Endodermal cell (in vitro differentiated cells): ENCODE measurements at regions not wholly inside any gene's neighbourhood (a gene's known extent, or its start where the extent isn't known, plus 50 kb on each side); places are given as distances from the start of the nearest gene placed in this dataset.

Experiments used
- DNase-seq: peaks from one replicate; pipeline ENCODE4 v3.0.0-alpha.2; 2017
- H3K27ac ChIP-seq: 2 replicates; pipeline ENCODE4 v1.5.1; 2013; ENCODE audit warnings: mild to moderate bottlenecking, low read depth, low read length, moderate library complexity
- H3K27me3 ChIP-seq: 2 replicates; pipeline ENCODE4 v1.6.1; 2013; ENCODE audit warnings: mild to moderate bottlenecking, low read length, moderate library complexity; ENCODE audit not compliant: insufficient read depth, control insufficient read depth, poor library complexity, severe bottlenecking
- H3K36me3 ChIP-seq: 2 replicates; pipeline ENCODE4 v1.7.0; 2013; ENCODE audit warnings: mild to moderate bottlenecking, low read length, moderate library complexity; ENCODE audit not compliant: control insufficient read depth, insufficient read depth
- H3K4me1 ChIP-seq: one replicate; pipeline ENCODE4 v1.7.0; 2013; ENCODE audit warnings: low read length; ENCODE audit not compliant: control insufficient read depth, insufficient read depth
- H3K4me3 ChIP-seq: 2 replicates; pipeline ENCODE4 v1.5.1; 2013; ENCODE audit warnings: mild to moderate bottlenecking, low read length, moderate library complexity
- H3K9ac ChIP-seq: 2 replicates; pipeline ENCODE4 v1.6.1; 2013; ENCODE audit warnings: mild to moderate bottlenecking, low read length, moderate library complexity; ENCODE audit not compliant: poor library complexity, severe bottlenecking; ENCODE audit errors: extremely low read depth
- H3K9me3 ChIP-seq: 2 replicates; pipeline ENCODE4 v1.6.1; 2013; ENCODE audit warnings: mild to moderate bottlenecking, low read length, moderate library complexity; ENCODE audit not compliant: control insufficient read depth
- H3K27ac Mint-ChIP-seq: 2 replicates; pipeline ENCODE4 v1.8.0; 2020; ENCODE audit warnings: mixed read lengths
- H3K27me3 Mint-ChIP-seq: 2 replicates; pipeline ENCODE4 v1.8.0; 2021; ENCODE audit warnings: mild to moderate bottlenecking, mixed read lengths; ENCODE audit not compliant: insufficient read depth
- H3K36me3 Mint-ChIP-seq: 2 replicates; pipeline ENCODE4 v1.8.0; 2020; ENCODE audit warnings: low read depth, mixed read lengths
- H3K4me1 Mint-ChIP-seq: 2 replicates; pipeline ENCODE4 v1.8.0; 2020; ENCODE audit warnings: mixed read lengths
- H3K4me3 Mint-ChIP-seq: 2 replicates; pipeline ENCODE4 v1.8.0; 2020; ENCODE audit warnings: mild to moderate bottlenecking, moderate library complexity, mixed read lengths
- H3K9me3 Mint-ChIP-seq: 2 replicates; pipeline ENCODE4 v1.8.0; 2020; ENCODE audit warnings: mild to moderate bottlenecking, mixed read lengths
- CTCF ChIP-seq: fragments of 200-600 bp; sonication (generic); conservative IDR thresholded peaks from 2 replicates; pipeline ENCODE4 v1.5.0; 2021; ENCODE audit warnings: antibody characterized with exemption, mild to moderate bottlenecking
- WGBS, 2 experiments: methylation state at CpG; one replicate each; pipeline versions ENCODE4 v1.1.5 to v1.1.7; 2013; ENCODE audit warnings: missing lambda C conversion rate in 2 of 2, mixed read lengths in 1 of 2; ENCODE audit not compliant: insufficient coverage in 1 of 2, insufficient read length in 1 of 2; 5-methylcytosine and 5-hydroxymethylcytosine counted together

DNA sequence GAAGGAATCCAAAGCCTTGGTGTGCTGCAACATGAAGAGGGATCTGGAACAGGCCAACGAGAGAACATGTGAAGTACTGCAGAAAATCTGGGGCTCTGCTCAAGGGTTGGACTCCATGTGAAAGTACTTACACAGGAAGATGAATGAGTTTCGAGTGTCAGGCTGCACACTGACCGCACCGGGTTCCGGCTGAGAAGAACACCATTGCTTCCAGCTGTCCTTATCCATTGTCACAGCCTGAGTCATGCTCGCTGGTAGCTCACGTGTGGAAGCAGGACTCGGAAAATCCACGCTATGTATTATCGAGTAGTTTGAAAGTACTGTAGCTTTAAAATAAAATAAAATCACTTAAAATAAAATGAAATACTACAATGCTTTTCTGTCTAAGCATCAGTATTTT is 50.4 kb upstream of the TBL1X start:
- Mint-ChIP-seq H3K4me3 (no peak overlapping the region), H3K9me3 (peaks cover 34% of the 10 kb centered on the region), H3K27me3 (no peaks in the 10 kb centered on the region), H3K27ac (no peak overlapping the region), H3K36me3 (no peaks in the 10 kb centered on the region), H3K4me1 (no peaks in the 10 kb centered on the region)
- no peaks in the 10 kb centered on the region for H3K36me3 ChIP-seq
- no peaks in the 10 kb centered on the region for H3K9me3 ChIP-seq
- H3K27me3 ChIP-seq = no peaks in the 10 kb centered on the region
- H3K9ac ChIP-seq = no peak overlapping the region
- DNase-seq = no peak
- no peak overlapping the region for H3K4me3 ChIP-seq
- WGBS, 2 experiments = 60 to 96% methylated on average over 1 to 7 of the region's 10 CpGs
- no peak overlapping the region for H3K27ac ChIP-seq
- no peak for TF ChIP-seq CTCF
- no peaks in the 10 kb centered on the region for H3K4me1 ChIP-seq
